ENCODE measurements at regions not wholly inside any gene's neighbourhood (a gene's known extent, or its start where the extent isn't known, plus 50 kb on each side); places are given as distances from the start of the nearest gene placed in this dataset.

DNA sequence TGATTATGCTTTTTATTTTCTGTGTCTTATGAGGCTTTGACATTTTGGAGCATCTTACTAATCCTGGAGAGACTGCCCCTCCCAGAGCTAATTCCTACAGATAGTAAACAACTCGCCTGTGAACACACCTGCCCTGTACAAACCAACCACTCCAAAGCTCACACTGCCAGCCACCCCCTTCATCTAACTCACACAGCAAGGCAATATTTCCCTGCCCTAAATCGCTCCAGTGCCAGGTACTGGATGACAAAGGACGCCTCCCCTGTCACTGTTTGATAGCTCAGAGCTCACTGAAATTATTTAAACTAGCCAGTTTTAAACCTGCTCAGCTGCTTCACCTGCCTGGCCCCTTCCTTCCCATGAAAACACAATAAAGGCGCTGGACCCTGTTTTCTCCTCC lies 535.1 kb upstream of the CELF2 start:
- DNase-seq (ENCODE audit: low spot score), result no peak
- TF ChIP-seq, protein P1, sequence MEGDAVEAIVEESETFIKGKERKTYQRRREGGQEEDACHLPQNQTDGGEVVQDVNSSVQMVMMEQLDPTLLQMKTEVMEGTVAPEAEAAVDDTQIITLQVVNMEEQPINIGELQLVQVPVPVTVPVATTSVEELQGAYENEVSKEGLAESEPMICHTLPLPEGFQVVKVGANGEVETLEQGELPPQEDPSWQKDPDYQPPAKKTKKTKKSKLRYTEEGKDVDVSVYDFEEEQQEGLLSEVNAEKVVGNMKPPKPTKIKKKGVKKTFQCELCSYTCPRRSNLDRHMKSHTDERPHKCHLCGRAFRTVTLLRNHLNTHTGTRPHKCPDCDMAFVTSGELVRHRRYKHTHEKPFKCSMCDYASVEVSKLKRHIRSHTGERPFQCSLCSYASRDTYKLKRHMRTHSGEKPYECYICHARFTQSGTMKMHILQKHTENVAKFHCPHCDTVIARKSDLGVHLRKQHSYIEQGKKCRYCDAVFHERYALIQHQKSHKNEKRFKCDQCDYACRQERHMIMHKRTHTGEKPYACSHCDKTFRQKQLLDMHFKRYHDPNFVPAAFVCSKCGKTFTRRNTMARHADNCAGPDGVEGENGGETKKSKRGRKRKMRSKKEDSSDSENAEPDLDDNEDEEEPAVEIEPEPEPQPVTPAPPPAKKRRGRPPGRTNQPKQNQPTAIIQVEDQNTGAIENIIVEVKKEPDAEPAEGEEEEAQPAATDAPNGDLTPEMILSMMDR (IDR thresholded peaks at IDR 0.05; ENCODE audit: extremely low read depth, insufficient read depth, missing control alignments), result no peak
- in situ Hi-C loops (cut with MboI; ENCODE audit: low pct_unique_long_range_greater_than_20kb, low sequenced_read_pairs, unreplicated experiment), result no loop called here

DNA sequence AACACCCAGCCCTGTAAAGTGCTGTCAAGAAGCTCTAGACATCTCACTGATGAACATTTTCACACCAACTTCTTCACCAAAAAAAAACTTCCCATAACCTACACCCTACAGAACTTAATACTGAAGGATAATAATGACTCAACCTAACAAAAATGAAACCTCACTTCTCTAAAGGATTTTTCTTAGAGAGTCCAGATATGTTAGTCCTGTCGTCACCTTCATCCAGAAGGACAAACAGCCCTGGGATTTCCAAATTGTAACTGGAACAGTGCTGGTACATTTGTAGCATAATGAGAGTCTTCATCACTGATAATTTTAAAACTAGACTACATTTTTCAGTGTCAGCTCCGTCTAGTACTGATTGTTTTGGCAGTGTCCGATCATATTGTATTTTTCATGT lies 528.6 kb upstream of the CELF2 start:
- TF ChIP-seq, protein P1 (IDR thresholded peaks at IDR 0.05; ENCODE audit: extremely low read depth, insufficient read depth, missing control alignments), result no peak
- in situ Hi-C loops (cut with MboI; ENCODE audit: low pct_unique_long_range_greater_than_20kb, low sequenced_read_pairs, unreplicated experiment), result no loop called here
- DNase-seq (ENCODE audit: low spot score), result no peak

DNA sequence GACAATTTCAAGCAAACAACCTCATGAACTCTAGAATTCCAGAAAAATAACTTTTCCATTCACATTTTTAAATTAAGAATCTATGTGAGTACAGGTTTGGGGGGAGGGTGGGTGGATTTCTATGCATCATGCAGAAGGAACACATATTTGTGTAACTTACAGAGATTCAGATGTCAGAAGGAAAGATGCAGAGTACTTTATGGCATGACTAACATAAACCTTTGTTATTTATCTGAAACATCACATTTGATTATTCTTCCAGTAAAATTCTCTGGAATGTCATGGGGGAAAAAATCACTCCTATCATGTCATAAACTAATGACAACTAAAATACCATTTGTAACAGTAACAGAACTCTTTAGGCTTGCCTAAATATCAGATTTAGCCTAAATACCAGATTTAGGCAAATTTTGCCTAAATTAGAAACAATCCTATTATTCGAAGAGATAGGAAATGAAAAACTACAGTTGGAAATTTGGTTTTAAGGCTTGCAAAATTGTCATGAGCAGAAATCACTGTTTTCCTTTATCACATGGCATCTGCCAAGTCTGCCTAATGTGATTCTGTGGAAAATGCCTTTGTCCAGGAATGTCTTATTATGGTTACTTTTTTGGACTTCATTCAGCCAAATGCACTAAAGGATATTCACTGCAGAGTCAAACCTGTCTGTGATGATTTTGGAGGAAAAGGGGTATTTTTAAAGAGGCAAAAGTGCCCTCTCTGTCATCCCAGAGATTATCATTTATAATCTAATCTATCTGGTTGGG lies 527.7 kb upstream of the CELF2 start:
- TF ChIP-seq, protein P1 (IDR thresholded peaks at IDR 0.05; ENCODE audit: extremely low read depth, insufficient read depth, missing control alignments), result no peak
- in situ Hi-C loops (cut with MboI; ENCODE audit: low pct_unique_long_range_greater_than_20kb, low sequenced_read_pairs, unreplicated experiment), result no loop called here
- DNase-seq (ENCODE audit: low spot score), result no peak

DNA sequence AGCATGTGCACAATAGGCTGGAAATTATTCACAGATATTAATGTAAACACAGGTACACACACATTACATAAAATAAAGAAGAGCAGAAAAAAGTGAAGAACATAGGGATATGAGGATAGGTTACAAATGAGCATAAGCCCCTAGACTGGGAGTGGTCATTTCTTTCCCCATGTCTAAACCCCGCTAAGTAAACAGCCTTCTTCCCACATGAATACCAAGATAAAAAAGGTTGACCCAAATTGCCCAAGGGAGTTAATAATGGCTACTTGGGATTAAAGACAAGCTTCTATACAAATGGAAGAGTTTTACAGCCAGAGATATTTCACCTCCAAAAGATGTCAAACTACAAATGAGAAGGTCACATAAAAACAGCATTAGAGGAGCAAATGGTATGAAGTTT lies 527.1 kb upstream of the CELF2 start:
- TF ChIP-seq, protein P1 (IDR thresholded peaks at IDR 0.05; ENCODE audit: extremely low read depth, insufficient read depth, missing control alignments), result no peak
- in situ Hi-C loops (cut with MboI; ENCODE audit: low pct_unique_long_range_greater_than_20kb, low sequenced_read_pairs, unreplicated experiment), result no loop called here
- DNase-seq (ENCODE audit: low spot score), result no peak

DNA sequence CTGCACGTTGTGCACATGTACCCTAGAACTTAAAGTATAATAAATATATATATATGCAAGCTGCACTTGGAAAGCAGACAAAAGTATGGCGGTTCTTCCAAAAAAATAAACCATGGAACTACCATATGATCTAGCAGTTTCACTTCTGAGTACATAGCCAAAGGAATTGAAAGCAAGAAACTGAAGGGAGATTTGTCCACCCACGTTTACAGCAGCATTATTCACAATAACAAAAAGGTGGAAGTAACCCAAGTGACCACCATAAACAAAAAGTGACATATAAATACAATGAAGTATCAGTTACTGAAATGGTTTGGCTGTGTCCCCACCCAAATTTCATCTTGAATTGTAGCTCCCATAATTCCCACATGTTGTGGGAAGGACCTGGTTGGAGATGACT lies 525.3 kb upstream of the CELF2 start:
- in situ Hi-C loops (cut with MboI; ENCODE audit: low pct_unique_long_range_greater_than_20kb, low sequenced_read_pairs, unreplicated experiment), result no loop called here
- DNase-seq (ENCODE audit: low spot score), result no peak
- TF ChIP-seq, protein P1 (IDR thresholded peaks at IDR 0.05; ENCODE audit: extremely low read depth, insufficient read depth, missing control alignments), result no peak

DNA sequence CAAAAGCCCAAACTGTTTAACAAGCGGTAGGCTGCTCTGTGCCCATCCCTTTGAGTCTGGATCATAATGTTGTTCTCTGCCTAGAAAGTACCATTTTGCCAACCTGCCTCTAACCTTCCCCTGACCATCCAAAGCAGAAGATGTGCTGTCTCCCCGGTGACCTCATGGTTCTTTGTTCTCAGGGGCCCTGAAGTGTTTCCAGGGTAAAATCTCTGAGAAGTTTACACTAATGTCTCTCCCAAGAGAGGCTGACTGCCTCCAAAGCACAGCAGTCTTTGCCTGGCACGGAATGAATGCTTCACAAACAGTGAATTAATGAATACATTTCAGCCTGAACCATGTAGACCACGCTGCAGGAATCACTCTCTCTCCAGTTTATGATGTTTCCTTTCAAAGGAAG lies 523.8 kb upstream of the CELF2 start:
- TF ChIP-seq, protein P1 (IDR thresholded peaks at IDR 0.05; ENCODE audit: extremely low read depth, insufficient read depth, missing control alignments), result no peak
- in situ Hi-C loops (cut with MboI; ENCODE audit: low pct_unique_long_range_greater_than_20kb, low sequenced_read_pairs, unreplicated experiment), result no loop called here
- no peak for DNase-seq (ENCODE audit: low spot score)

Data from GM13977 (cell line).